ENCODE measurements at regions not wholly inside any gene's neighbourhood (a gene's known extent, or its start where the extent isn't known, plus 50 kb on each side); places are given as distances from the start of the nearest gene placed in this dataset.

- CTCF ChIA-PET = no interaction called here
- POLR2A ChIA-PET = no interaction called here
Measured at GRCh38 chr9:7671847-7672246, 127.7 kb downstream of the DMAC1 start.

DNA sequence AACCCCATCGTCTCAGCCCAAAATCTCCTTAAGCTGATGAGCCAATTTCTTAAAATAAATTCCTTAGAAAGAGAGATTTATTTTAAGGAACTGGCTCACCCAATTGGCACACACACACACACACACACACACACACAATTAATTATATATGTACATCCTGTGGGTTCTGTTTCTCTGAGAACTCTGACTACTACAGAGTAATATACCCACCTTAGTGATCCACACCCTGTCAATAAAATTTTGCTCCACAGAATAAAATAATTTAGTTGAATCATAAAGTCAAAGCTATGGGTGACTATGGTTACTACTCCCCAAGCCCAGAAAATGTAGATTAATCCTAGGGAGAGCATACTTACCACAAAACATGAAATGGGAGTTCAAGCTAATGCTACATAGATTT is 131.0 kb downstream of the DMAC1 start:
- POLR2A ChIA-PET = no interaction called here
- H3K4me3 ChIP-seq (ENCODE audit: low read depth, low read length) = no peak overlapping the region
- TF ChIP-seq CTCF (IDR thresholded peaks at IDR 0.05; ENCODE audit: insufficient read depth, low read length, missing control alignments) = no peak
- CTCF ChIA-PET = no interaction called here
- DNase-seq (ENCODE audit: low read depth, low spot score) = no peak

More at GRCh38 chr9:7671847-7672246, 127.7 kb downstream of the DMAC1 start:
- no peak for DNase-seq (ENCODE audit: low read depth, low spot score)
- no peak for TF ChIP-seq CTCF (IDR thresholded peaks at IDR 0.05; ENCODE audit: insufficient read depth, low read length, missing control alignments)
- no peak overlapping the region for H3K4me3 ChIP-seq (ENCODE audit: low read depth, low read length)

GRCh38 chr9:7665874-7666273 is 133.7 kb downstream of the DMAC1 start:
- no peak overlapping the region for H3K4me3 ChIP-seq (ENCODE audit: low read depth, low read length)
- TF ChIP-seq CTCF (IDR thresholded peaks at IDR 0.05; ENCODE audit: insufficient read depth, low read length, missing control alignments) = no peak
- DNase-seq (ENCODE audit: low read depth, low spot score) = no peak
- ChIA-PET CTCF (no interaction called here), POLR2A (no interaction called here)

DNA sequence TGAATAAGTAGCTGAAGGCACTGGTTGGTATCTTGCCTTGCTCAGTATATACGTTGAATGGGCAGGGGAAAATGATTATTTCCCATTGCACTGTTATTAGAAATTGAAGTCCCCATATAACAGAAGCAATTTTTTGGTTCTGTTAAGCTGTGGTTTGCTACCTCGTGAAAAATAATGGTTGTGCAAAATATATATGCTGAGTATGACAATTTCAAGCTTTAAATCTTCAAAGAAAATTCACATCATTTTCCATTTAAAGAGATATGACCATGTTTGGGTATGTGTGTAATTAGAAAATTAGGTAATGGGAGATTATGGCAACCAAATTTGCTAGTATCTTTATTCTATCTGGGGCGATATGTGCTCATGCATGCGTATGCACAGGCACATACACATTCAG is 139.8 kb downstream of the DMAC1 start:
- no peak overlapping the region for H3K4me3 ChIP-seq (ENCODE audit: low read depth, low read length)
- CTCF ChIA-PET = no interaction called here
- no peak for DNase-seq (ENCODE audit: low read depth, low spot score)
- POLR2A ChIA-PET = no interaction called here
- TF ChIP-seq CTCF (IDR thresholded peaks at IDR 0.05; ENCODE audit: insufficient read depth, low read length, missing control alignments) = no peak

DNA sequence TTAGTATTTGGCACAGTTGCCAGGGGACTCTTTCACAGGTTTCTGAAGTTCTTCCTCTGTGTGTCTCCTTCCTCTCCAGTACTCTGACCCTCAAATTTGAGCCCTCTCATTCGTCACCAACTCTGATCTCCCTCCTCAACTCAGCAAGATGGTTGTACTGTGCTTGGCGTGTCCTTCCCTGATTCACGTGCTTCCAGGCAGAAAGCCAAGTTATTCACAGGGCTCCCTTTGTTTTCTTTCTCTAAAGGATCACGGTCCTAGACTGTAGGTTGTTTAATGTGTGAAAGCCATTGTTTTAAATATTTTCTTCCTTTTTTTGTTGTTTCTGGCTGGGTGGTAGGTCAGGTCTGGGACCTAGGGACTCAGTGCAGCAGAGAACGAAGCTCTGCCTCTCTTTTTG is 142.9 kb downstream of the DMAC1 start:
- CTCF ChIA-PET = no interaction called here
- no peak overlapping the region for H3K4me3 ChIP-seq (ENCODE audit: low read depth, low read length)
- TF ChIP-seq CTCF (IDR thresholded peaks at IDR 0.05; ENCODE audit: insufficient read depth, low read length, missing control alignments) = no peak
- POLR2A ChIA-PET = no interaction called here
- DNase-seq (ENCODE audit: low read depth, low spot score) = no peak

DNA sequence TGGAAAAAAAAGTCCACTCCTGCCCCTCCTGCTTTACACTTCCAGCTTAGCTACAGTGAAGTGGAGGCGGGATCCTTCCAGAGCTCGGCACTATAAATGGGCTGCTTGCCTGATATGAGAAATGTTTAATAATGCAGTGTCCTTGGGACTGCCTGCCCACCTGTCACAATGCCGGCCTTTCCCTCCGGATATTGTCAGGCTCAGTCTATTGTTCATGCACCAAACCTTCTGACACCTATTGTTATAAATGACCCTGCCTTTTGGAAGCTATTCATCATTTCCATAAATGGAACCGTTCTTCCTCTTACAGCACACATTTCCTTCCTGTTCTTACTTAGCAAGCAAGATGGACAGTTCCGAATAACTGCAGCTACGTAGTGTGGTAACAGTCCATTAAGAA is 146.3 kb downstream of the DMAC1 start:
- no peak overlapping the region for H3K4me3 ChIP-seq (ENCODE audit: low read depth, low read length)
- no peak for DNase-seq (ENCODE audit: low read depth, low spot score)
- ChIA-PET CTCF (no interaction called here), POLR2A (no interaction called here)
- TF ChIP-seq CTCF (IDR thresholded peaks at IDR 0.05; ENCODE audit: insufficient read depth, low read length, missing control alignments) = no peak
